IPS-NIHi11 (cell line): ENCODE measurements at regions not wholly inside any gene's neighbourhood (a gene's known extent, or its start where the extent isn't known, plus 50 kb on each side); places are given as distances from the start of the nearest gene placed in this dataset.

Experiments used
- DNase-seq: peaks from one replicate; pipeline ENCODE4 v3.0.0; 2012; ENCODE audit warnings: mixed read lengths, low spot score

GRCh38 chr14:49971156-49972130 lies 78.6 kb downstream of the ARF6 start:
- DNase-seq: no peak

DNA sequence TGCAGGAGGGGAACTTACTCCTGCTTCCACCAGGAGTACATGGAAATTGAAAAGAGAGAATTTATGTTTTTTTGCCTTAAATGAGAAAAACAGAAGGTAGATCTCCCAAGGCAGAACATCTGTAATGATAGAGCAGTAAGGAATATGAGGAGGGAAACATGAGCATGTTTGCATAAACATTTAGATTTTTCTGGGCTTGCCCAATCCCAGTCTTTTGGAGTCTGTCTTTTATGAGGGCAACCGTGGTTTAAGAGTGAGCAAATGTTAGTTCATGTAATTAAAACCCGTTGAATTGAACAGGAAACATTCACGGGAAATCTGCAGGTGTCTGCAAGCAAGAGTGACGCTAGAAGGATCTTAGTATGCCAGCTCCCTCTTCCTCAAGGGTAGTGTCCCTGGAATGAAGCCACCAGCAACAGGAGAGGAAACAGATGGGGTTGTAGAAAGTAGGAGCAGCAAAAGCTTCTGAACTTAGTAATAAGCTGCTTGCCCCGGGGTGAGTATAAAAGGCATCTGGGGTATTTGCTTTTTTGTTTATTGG lies 79.3 kb downstream of the ARF6 start:
- no peak for DNase-seq

DNA sequence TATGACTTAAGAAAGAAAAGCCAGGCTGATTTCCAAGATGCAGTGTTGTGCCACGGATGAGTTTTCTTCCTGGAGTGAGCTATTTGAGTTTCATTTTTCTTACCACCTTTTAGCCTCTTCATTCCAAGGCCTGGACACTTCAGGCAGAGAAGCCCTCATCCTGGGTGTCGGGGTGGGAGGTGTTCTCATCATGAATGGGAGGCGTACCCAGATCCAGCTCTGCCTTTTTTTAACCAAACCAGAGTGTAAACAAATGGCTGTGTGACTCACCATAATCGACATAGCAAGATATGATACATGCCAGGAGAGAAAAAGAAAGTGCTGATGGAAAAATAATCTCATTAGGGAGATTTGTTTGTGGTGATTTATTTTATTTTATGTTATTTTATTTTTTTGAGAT lies 79.9 kb downstream of the ARF6 start:
- no peak for DNase-seq

DNA sequence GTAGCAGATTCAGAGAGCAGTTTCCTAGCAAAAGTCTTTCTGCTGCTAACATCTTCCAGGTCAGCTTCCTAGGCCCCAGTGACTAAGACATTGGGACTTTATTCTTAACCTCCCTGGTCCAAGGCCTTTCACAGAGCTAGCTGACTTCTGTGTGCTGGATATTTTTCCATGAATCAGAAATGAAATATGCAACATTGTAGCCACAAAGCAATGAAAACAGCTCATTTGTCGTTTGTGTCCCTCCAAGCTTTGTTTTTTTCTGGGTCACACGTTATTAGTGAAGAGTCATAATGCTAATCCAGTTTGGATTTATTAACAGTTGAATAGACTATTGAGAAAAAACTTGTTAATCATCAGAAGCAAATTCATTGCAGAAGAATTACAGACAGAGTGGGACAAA lies 82.4 kb downstream of the ARF6 start:
- no peak for DNase-seq

DNA sequence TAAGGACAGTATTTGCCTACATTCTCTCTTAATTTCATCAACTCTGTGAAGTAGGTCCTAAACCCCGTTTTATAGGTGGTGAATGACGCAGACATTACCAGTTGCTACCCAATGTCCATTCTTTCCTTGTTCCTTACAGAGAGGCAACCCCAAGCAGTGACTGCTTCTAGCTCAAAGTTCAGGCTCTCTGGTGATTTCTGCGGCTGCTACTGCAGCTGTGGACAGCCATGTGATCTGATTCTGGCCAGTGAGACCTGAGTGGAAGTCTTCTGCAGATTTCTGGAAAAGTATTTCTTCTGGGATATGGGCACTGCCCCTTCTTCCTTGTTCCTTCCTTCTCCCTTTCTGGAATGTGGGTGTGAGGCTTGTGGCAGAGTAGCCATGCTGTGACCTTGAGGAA lies 82.9 kb downstream of the ARF6 start:
- DNase-seq: no peak

- DNase-seq: no peak
Observed at GRCh38 chr14:49977126-49977841, 84.4 kb downstream of the ARF6 start.

- DNase-seq: no peak
Observed at GRCh38 chr14:49980027-49980426, 87.1 kb downstream of the ARF6 start.

- DNase-seq: no peak
Observed at GRCh38 chr14:49982082-49982481, 89.2 kb downstream of the ARF6 start.

GRCh38 chr14:49982501-49982951 lies 89.6 kb downstream of the ARF6 start:
- no peak for DNase-seq

- no peak for DNase-seq
Observed at GRCh38 chr14:49984424-49984823, 91.5 kb downstream of the ARF6 start.

DNA sequence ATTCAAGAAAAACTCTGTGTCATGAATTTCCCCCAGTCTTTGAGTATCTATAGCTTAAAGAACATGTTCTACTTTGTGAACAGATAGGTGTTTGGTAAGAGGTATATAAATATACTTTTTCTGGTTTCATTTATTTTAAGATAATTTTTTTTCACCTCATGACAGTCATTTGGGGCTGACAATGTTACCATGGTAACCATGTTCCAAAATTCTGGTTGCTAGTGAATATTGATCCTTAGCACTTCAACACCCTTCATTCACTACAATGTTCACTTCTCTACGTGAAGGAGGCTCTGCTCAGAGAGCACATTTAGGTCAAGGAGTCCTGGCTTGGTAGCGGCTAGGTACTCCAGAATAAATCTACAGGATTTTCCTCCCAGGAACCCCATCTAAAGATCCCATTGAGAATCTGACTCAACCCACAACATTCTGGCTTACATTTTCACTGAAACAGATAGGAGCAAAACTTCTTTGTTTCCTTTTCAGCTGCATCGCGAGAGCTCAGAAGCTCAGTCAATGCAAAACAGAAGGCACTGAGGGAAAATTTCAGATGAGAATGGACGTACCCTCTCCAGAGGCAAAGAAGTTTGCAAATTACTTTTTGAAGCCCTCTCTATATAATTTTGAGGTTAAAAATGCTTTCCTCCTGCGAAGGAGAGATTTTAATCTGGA lies 93.6 kb downstream of the ARF6 start:
- DNase-seq: no peak

- DNase-seq: no peak
Observed at GRCh38 chr14:49988080-49988990, 95.5 kb downstream of the ARF6 start.

DNA sequence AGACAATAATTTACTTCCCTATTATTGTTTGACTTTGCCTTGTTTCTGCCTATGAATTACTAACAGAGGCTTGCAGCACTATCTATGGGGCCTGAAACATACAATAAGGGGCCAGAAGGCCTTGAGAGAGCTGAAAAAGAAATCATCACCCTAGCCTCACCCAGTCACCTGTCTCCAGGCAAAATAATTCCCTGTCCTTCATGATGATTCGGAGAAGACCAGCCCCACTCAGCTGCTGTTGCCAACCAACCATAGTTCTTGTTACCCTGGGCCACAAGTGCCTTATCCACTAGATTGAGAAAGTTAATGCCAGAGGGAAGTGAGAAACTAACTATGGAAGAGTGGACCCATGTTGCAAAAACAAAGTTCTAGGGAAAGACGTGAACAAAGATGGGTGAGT lies 97.1 kb downstream of the ARF6 start:
- no peak for DNase-seq

- DNase-seq: no peak
Observed at GRCh38 chr14:49991491-49991890, 98.6 kb downstream of the ARF6 start.

DNA sequence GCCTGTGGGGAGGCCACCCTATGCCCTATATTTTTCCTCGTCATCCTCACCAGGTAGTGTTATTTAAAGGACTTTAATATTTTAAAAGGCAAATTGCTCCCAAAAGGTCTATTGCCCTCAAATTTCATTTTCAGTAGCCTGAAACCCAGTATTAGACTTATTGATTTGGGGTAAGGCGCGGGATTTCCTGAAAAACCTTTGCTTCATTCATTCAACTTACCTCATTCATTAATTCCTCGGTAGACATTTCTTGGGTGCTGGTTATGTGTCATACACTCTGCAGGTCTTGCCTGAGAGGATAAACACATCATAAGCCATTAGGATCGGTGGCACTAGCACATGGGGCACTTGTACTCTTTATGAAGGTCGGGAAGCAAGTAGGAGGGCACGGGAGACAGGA lies 99.2 kb downstream of the ARF6 start:
- DNase-seq: no peak

GRCh38 chr14:49992448-49992847 lies 99.6 kb downstream of the ARF6 start:
- DNase-seq: no peak

GRCh38 chr14:49992901-49993339 lies 100.0 kb downstream of the ARF6 start:
- DNase-seq: no peak

- no peak for DNase-seq
Observed at GRCh38 chr14:49993565-49993964, 100.7 kb downstream of the ARF6 start.

GRCh38 chr14:49994951-49995561 lies 102.2 kb downstream of the ARF6 start:
- no peak for DNase-seq

DNA sequence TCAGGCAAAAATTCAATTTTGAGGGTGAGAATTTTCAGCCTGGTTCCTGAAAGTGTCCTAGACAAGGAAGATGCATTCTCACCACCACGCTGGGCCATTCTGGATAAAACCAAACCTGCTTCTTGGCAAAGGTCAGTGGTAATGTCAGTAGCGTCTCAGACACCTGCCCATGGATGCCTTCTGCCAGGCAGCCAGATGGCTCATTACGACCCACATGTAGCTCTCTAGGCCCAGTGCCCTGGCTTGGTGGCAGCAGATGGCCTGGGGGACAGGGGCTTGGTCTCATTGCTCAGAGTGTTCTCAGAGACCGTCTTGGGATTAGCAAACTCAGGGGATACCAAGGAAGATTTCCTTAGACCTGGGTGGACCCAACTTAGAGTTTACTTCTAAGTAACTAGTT lies 105.1 kb downstream of the ARF6 start:
- no peak for DNase-seq
